Body of pancreas (tissue), 4 donors: ENCODE measurements at regions not wholly inside any gene's neighbourhood (a gene's known extent, or its start where the extent isn't known, plus 50 kb on each side); places are given as distances from the start of the nearest gene placed in this dataset.

Source experiments
- POLR2A ChIP-seq, 3 donors: fragments of 450-650 bp; IDR thresholded peaks; one replicate each; pipeline ENCODE4 v1.6.1; 2016; ENCODE audit warnings: antibody characterized with exemption in 3 of 3, mild to moderate bottlenecking in 2 of 3
- TF ChIP-seq, protein P1 (sequence below), 7 experiments: fragments of 450-650 bp in 4 of 7; fragments of 200-600 bp in 3 of 7; sonication (generic) in 3 of 7; IDR thresholded peaks; one replicate each; pipeline ENCODE4 v1.5.1; 2016 to 2019; ENCODE audit warnings: antibody characterized with exemption in 7 of 7

DNA sequence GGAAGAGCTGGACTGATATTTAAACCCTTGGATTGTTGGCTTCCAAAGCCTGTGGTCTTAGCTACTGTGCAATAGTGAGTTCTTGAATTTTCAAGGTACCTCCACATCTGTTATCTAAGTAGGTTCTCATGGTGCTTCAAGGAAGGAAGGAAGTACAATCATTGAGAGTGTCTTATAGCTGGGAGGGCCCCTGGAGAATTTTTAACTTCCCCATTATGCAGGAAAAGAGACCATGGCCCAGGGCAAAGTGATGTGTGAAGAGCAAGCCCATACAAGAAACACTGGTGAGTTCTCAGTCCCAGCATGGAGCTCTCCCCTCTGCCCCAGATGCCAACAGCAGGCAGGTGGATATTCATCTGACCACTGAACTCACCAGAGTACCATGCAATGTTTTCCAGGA is 169.0 kb upstream of the IRX6 start:
- TF ChIP-seq, protein P1, sequence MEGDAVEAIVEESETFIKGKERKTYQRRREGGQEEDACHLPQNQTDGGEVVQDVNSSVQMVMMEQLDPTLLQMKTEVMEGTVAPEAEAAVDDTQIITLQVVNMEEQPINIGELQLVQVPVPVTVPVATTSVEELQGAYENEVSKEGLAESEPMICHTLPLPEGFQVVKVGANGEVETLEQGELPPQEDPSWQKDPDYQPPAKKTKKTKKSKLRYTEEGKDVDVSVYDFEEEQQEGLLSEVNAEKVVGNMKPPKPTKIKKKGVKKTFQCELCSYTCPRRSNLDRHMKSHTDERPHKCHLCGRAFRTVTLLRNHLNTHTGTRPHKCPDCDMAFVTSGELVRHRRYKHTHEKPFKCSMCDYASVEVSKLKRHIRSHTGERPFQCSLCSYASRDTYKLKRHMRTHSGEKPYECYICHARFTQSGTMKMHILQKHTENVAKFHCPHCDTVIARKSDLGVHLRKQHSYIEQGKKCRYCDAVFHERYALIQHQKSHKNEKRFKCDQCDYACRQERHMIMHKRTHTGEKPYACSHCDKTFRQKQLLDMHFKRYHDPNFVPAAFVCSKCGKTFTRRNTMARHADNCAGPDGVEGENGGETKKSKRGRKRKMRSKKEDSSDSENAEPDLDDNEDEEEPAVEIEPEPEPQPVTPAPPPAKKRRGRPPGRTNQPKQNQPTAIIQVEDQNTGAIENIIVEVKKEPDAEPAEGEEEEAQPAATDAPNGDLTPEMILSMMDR (IDR thresholded peaks at IDR 0.05) = no peak
- TF ChIP-seq POLR2A (IDR thresholded peaks at IDR 0.05) = no peak
